ENCODE measurements at regions not wholly inside any gene's neighbourhood (a gene's known extent, or its start where the extent isn't known, plus 50 kb on each side); places are given as distances from the start of the nearest gene placed in this dataset.

DNA sequence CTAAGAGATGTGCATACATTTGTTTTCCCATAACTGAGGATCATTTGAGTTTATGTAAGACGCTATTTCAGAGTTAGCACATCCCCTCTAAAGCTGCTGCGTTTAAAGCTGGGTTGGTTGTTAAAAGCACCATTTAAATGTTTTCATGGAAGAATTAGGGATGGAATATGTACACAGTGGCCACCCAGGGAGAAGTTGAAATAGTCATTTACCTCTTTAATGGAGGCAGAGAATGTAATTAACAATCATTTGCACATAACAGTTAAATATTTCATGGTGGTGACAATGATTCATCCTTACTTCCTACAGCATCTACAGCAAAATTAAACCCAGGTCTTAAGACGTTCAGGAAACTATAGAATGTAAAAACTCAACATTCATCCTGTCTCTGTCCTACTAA, 100.3 kb downstream of the KIF4B start:
- H3K27ac ChIP-seq (ENCODE audit: low read depth, low read length), result no peak overlapping the region
- H2BK12ac ChIP-seq (ENCODE audit: low read depth, low read length), result no peak overlapping the region
- FAIRE-seq (no peak), DNase-seq (ENCODE audit: low read depth in 1 of 2, low spot score in 2 of 2) (no peak)
- no peaks in the 10 kb centered on the region for H3K79me1 ChIP-seq (ENCODE audit: low read depth, low read length)
- TF ChIP-seq TBP (IDR thresholded peaks at IDR 0.05; ENCODE audit: low read depth, low read length) (no peak), KDM4A (IDR thresholded peaks at IDR 0.05; ENCODE audit: low read depth, low read length, severe bottlenecking) (no peak), CREB1 (IDR thresholded peaks at IDR 0.05) (no peak), FOSL1 (IDR thresholded peaks at IDR 0.05; ENCODE audit: insufficient read depth, low read depth, low read length) (no peak), NRF1 (IDR thresholded peaks at IDR 0.05; ENCODE audit: low read depth, low read length) (no peak), SP1 (IDR thresholded peaks at IDR 0.05; ENCODE audit: low read depth, low read length) (no peak), TCF12 (IDR thresholded peaks at IDR 0.05; ENCODE audit: low read depth, low read length) (no peak), BCL11A (IDR thresholded peaks at IDR 0.05; ENCODE audit: low read depth in 2 of 2, low read length in 2 of 2) (no peak), POU5F1 (IDR thresholded peaks at IDR 0.05; ENCODE audit: low read depth, low read length) (no peak)
- TF ChIP-seq, protein P1, sequence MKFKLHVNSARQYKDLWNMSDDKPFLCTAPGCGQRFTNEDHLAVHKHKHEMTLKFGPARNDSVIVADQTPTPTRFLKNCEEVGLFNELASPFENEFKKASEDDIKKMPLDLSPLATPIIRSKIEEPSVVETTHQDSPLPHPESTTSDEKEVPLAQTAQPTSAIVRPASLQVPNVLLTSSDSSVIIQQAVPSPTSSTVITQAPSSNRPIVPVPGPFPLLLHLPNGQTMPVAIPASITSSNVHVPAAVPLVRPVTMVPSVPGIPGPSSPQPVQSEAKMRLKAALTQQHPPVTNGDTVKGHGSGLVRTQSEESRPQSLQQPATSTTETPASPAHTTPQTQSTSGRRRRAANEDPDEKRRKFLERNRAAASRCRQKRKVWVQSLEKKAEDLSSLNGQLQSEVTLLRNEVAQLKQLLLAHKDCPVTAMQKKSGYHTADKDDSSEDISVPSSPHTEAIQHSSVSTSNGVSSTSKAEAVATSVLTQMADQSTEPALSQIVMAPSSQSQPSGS (IDR thresholded peaks at IDR 0.05; ENCODE audit: low read length), result no peak
- H3K23me2 ChIP-seq (ENCODE audit: low read depth, low read length), result no peaks in the 10 kb centered on the region
- no peaks in the 10 kb centered on the region for H3K79me2 ChIP-seq (ENCODE audit: control insufficient read depth in 1 of 2, insufficient read depth in 2 of 2, low read length in 2 of 2)
- H4K5ac ChIP-seq (ENCODE audit: insufficient read length, low read depth, low read length), result no peak overlapping the region
- H2BK20ac ChIP-seq (ENCODE audit: low read length), result no peak overlapping the region
- peaks cover 0 to 5% (median 1%) of the 10 kb centered on the region in 4 experiments; a peak in 2 of 8 replicates for H3K36me3 ChIP-seq (ENCODE audit: control insufficient read depth in 2 of 4, insufficient read depth in 4 of 4, low read length in 3 of 4)
- H3K18ac ChIP-seq (ENCODE audit: extremely low read depth, low read length), result no peak overlapping the region
- H4K8ac ChIP-seq (ENCODE audit: extremely low read depth, insufficient read depth, low read length), result no peak overlapping the region
- no peak overlapping the region for H3K23ac ChIP-seq (ENCODE audit: insufficient read length)
- no peak overlapping the region for H3K14ac ChIP-seq (ENCODE audit: insufficient read length)
- H4K20me1 ChIP-seq (replicated peaks in 1 of 2; ENCODE audit: control insufficient read depth in 1 of 2, insufficient read depth in 2 of 2, low read length in 2 of 2), result no peaks in the 10 kb centered on the region
- ChIA-PET CTCF (ENCODE audit: partially characterized antibody) (no interaction called here), POLR2A (ENCODE audit: partially characterized antibody) (no interaction called here)
- no peaks in the 10 kb centered on the region for H3K4me1 ChIP-seq (replicated peaks in 1 of 4; ENCODE audit: control insufficient read depth in 3 of 4, insufficient read depth in 4 of 4, low read length in 3 of 4)
- no peak overlapping the region for H3K56ac ChIP-seq (replicated peaks; ENCODE audit: insufficient read length, low read depth, low read length)
- H2AK5ac ChIP-seq (ENCODE audit: low read depth, low read length), result no peak overlapping the region
- no peak overlapping the region for H4K91ac ChIP-seq (replicated peaks; ENCODE audit: insufficient read length, low read length)
- no peaks in the 10 kb centered on the region for H3K27me3 ChIP-seq (replicated peaks in 1 of 4; ENCODE audit: control insufficient read depth in 3 of 4, extremely low read depth in 1 of 4, insufficient read depth in 3 of 4, low read length in 3 of 4)
- no peak overlapping the region for H3K9ac ChIP-seq (replicated peaks in 1 of 4; ENCODE audit: extremely low read depth in 1 of 4, low read depth in 3 of 4, low read length in 3 of 4)
- H3K9me3 ChIP-seq (ENCODE audit: insufficient read depth in 2 of 2, low read depth in 1 of 2, low read length in 1 of 2), result peaks cover 4 to 14% of the 10 kb centered on the region in 2 experiments
- no peak overlapping the region for H3K4ac ChIP-seq (replicated peaks; ENCODE audit: insufficient read length, low read depth, low read length)
- no peak overlapping the region for H2BK5ac ChIP-seq (ENCODE audit: low read depth, low read length)
- no peak overlapping the region for H2AFZ ChIP-seq (ENCODE audit: low read length)
- no peak overlapping the region for H2BK15ac ChIP-seq (ENCODE audit: low read length)
- no peak overlapping the region for H3K4me3 ChIP-seq (ENCODE audit: extremely low read depth in 1 of 4, insufficient read depth in 2 of 4, low read depth in 3 of 4, low read length in 4 of 4)
- WGBS, 2 experiments (ENCODE audit: extremely low coverage in 1 of 2, insufficient coverage in 1 of 2, insufficient read length in 1 of 2, insufficient replicate concordance in 2 of 2, low coverage in 1 of 2, low lambda C conversion rate in 2 of 2, missing lambda C conversion rate in 1 of 2), result 76% methylated on average over 3 of the region's 3 CpGs; no CpG with 5 or more reads in 1 of the 2 experiments
- H2BK120ac ChIP-seq (replicated peaks; ENCODE audit: low read depth, low read length), result no peak overlapping the region
- H3K4me2 ChIP-seq (ENCODE audit: insufficient read depth in 1 of 2, low read depth in 2 of 2, low read length in 2 of 2), result no peak overlapping the region

All from H1 (cell line).